Keratinocyte (primary cell): ENCODE measurements at regions not wholly inside any gene's neighbourhood (a gene's known extent, or its start where the extent isn't known, plus 50 kb on each side); places are given as distances from the start of the nearest gene placed in this dataset.

Experiments used
- CTCF ChIP-seq, 3 experiments: IDR thresholded peaks in 1 of 3; conservative IDR thresholded peaks in 1 of 3; optimal IDR thresholded peaks in 1 of 3; 2 replicates in 2 of 3; 3 replicates in 1 of 3; pipeline versions ENCODE3 to v1.5.1; 2011; ENCODE audit warnings: low read length in 3 of 3, mild to moderate bottlenecking in 3 of 3, moderate library complexity in 2 of 3, control low read depth in 1 of 3, inconsistent platforms in 1 of 3; ENCODE audit not compliant: insufficient read depth in 2 of 3; ENCODE audit errors: extremely low read depth in 1 of 3
- EZH2 ChIP-seq: IDR thresholded peaks from one replicate; pipeline ENCODE4 v1.6.1; 2012; ENCODE audit warnings: inconsistent platforms, mild to moderate bottlenecking, low read length, moderate library complexity

DNA sequence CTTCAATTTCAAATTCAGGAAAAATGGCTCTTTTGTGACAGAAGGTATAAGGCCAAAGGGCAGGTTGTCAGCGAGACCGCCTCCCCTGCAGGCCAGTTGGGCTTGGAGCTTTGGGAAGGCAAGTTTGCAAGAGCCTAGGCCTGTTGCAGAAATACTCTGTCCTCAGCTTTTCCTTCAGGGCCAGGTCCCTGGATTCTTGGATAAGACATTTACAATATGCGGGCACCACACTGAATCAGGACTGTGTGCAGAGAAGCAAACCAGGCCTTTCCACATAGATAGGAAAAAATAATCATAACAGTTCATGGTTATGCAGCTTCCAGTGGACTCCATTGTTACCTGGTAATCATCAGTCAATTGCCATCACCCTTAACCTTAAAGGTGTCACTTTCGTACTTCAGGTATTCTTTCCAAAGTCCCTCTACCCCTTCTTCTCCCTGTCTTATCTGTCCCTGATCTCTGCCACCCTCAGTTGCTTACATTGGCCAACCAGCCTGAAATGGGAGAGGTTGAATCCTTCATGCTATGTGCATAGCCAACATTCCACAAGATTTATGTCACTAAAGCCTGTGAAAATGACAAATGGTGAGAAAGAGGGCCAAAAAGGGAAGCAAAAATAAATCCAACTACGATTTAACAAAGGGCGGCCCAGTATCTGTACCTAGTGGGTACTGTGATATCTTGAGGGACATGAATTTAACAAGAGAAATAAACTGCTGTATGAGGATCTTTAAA, 304.5 kb upstream of the NFE2L3 start:
- TF ChIP-seq CTCF (optimal IDR thresholded peaks at IDR 0.05 in 1 of 3, IDR thresholded peaks at IDR 0.05 in 1 of 3, conservative IDR thresholded peaks at IDR 0.05 in 1 of 3; ENCODE audit: extremely low read depth in 1 of 3, insufficient read depth in 2 of 3, low read length in 3 of 3) = no peak
- no peak for TF ChIP-seq EZH2
